Activated T-cell treated with anti-CD3 and anti-CD28 coated beads, Interleukin-2, amount 50 U/mL, for 48 hours (primary cell): ENCODE measurements at regions not wholly inside any gene's neighbourhood (a gene's known extent, or its start where the extent isn't known, plus 50 kb on each side); places are given as distances from the start of the nearest gene placed in this dataset.
"Not testable (repeated sequence)": the region's sequence is repeated elsewhere in the genome, so short reads cannot be mapped to it uniquely, and the experiment has no call there.

ENCODE experiments used
- DNase-seq, 2 experiments: peaks; one replicate each; pipeline ENCODE4 v3.0.0-alpha.2; 2020

DNA sequence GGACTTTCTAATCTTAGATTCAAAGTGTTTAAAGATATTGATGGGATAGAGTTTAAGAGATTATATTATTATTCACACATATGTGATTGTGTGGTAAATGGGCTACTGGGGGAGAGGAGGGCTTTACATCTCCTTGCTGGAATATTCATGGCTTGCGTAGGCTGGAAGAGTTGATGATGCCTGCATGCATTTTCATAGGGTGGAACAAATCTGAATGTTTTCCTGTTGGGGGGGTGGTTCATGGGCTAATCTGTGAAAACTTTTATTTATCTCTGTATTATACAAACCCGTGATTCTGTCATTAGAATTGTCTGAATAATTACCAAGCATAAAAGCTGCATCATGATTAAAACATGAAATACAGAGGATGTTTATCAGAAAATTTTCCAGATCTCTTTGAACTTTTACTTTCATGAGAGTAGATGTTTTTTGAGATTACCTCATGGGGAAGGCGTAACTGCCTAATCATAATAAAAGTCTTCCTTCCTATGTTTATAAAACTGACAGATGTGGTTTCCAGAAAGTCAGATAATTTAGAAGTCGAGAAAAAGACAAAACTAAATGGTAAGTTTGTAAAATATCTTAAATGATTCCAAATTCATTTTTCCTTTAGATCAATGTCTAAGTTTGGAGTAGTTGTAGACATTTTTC, 1185.4 kb upstream of the SEMA6A start:
- DNase-seq: no peak

DNA sequence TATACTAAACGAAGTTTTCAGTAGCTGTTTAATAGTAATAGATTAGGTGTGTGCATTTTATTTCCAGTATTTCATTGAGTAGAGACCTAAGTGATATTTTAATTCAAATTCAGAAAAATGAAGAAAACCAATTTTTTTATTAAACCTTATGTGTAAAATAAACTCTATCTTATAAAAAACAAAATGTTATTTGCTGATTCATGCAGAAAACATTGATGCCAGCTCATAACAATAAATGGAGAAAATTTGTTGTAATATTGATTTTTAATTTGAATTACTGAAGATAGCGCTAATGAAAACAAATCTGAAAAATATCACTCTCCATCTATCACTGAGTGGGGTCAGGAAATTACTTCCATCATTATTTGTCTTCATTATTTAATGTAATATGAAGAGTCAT, 1177.8 kb upstream of the SEMA6A start:
- DNase-seq: no peak

DNA sequence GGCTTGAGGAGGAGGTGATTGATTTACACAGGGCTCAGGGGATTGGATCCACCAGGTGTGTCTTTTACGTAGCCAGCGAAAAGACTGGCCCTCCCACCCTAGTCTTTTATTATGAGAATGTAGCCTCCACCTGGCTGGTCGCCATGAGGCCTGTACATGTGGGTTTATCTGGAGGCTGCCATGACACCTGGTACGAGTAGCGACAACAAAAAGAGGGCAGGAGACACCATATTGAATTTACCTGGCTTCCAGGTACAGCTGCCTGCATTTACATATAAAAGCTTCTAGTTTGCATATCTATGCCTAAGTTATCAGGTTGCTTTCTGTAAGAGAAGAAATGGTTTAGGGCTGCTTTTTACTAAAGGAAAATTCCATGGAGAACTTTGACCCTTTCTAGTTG, 1173.7 kb upstream of the SEMA6A start:
- DNase-seq: no peak

DNA sequence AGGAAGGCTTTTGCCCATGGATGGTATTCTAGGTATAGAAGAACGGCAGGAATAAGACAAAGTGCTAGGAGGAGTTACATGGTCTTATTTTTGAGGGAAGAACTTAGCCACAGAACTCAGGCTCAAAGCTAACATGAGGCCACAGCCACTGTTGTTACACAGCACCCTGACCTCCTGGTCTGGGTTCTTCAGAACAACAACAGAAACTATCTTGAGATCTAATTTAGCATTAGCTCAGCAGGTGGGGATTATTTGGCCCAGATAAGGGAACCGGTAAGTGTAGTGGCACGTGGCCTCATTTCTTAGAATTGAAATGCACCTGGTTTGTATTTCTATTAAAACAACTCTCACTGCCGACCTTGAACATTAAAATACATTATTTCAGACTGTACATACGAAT, 1168.7 kb upstream of the SEMA6A start:
- no peak for DNase-seq

DNA sequence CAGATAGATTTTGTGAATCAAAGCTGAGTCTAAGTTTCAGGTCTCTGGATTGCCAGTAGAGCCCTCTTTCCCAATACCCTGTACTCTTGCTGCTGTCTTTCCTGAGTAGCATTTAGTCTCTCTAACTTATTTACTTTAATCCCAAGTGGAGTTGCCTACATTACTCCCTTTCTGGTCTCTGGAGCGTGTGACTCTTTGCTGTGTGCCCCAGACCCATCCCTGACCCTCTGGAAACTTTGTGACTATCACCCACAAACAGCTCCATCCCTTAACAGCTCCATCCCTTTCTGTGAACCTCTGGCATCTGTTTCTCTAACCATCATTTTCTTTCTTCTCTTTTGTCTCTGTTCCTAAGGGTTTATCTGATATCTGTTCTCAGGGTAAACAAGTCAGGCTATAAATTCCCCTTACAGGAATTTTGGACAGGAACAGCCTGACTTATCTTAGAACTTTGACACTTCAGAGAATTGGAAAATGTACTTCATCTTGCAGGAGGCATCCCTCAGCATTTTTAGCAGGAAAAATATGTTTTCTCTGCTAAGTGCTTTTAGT, 1167.1 kb upstream of the SEMA6A start:
- no peak for DNase-seq

DNA sequence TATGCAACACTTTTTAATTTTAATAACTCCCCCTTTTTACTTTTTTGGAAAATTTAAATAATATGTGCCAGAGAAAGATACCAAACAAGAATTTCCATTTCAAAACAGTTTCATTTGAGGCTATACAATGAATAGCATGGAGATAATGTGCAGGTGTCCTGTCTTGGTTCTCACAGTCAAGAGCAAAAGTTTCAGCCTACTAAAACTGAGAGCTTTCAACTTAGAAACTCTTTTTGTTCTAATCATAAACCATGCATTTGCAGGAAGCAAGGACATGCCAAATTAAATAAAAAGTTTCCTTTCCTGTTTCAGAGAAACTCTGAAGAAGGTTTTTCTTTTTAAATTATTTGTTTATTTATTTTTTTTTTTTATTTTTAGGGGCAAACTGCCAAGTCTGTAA, 1165.6 kb upstream of the SEMA6A start:
- DNase-seq: no peak

DNA sequence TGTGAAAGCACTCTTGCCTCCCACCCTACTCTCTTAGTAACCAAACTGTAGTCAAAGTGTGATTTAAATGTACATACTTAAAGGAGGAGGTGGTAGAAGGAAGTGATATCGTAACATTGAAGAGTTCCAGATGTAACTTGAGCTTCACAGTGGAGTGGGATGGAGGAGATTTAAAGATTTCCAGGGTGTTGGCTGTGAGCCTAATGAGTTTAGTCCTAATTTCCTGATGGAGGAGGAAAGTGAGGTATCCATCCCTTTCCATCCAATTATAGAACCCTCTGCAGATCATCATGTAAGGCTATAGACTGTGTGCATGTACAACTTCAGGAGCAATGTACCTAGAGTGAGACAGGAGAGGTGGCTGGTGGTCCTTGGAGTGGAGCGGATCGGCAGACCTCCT, 1163.9 kb upstream of the SEMA6A start:
- no peak for DNase-seq

DNA sequence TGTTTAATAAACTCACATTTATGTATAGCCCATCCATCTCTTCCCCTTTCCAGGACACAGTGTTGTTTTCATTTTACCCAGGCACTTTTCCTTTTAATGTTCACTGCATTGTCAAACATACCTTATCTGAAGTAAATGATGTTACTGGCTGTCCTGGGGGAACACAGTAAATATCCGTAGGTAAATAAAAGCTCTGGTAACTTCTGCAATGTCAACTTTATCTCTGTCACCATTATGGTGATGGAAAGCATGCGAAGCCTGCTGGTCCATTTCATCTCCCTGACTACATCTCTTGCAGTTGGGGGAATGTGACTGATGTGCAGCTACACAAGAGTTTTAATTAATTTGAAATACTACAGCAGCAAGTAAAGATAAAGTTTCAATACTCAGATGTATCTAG, 1162.1 kb upstream of the SEMA6A start:
- DNase-seq: no peak

DNA sequence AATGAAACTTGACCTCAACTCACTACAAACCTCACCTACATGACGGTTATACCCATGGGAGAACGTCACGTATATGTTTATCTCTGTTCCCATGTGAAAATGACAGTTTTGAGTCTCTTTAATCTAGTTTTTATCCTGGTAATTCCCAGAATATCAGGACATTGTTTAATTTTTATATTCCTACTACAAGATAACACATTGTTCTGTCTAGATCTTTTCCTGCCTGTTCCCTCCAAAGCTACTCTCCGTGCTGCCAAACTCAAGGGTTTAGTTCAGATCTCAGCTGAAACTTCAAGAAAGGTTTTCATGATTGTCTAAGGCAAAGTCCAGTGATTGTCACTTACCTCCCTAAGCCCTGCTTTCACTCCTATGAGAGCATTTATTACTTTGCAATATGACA, 1159.4 kb upstream of the SEMA6A start:
- DNase-seq: no peak

DNA sequence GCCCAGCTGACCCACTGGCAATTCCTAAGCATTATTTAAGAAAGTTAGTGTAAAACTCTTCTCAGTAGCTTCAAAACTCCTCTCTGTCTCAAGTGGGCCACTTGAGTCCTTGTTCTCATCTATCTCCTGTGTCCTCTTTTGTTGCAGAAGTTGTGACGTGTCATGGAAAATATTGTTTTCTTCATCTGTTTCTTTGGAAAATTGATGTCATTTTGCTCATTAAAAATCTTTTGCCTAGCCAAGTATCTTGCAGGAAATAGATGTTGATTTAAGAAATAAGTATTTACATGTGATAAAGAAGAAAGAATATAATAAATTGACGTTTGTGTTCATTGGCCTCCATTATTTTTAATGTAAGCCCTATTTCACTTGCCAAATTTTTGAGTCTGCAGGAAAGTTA, 1158.4 kb upstream of the SEMA6A start:
- DNase-seq: no peak

DNA sequence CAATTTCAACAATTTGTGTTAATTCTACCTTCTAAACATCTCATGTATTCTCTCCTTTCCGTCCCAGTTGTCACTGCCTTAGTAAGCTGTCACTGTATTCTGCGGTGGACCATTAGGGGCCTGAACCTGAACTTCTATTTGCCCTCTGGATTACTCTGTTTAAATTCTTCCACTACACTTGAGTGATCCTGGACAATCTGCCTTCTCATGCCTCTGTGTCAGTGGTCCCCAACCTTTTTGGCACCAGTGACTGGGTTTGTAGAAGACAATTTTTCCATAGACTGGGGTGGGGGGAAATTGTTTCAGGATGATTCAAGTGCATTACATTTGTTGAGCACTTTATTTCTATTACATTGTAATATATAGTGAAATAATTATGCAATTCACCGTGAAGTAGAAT, 1157.6 kb upstream of the SEMA6A start:
- DNase-seq: no peak

DNA sequence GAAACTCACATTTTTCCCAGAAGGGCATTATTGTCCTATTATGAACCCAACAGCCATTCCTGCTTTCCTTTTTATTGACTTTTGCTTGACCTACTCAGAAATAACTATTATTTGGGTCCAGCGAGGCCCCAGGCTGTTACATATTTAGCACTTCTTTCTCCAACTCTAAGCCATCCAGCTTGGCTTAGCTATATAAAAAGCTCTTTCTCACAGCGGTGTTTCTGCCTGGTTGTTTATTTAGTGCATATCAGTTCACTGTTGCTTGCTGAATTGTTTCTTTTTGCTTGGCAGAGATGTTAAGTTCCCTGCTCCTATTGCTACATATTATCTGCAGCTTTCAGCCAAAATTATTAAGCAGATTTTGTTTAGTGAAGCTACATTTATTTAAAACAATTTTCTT, 1156.8 kb upstream of the SEMA6A start:
- no peak for DNase-seq

DNA sequence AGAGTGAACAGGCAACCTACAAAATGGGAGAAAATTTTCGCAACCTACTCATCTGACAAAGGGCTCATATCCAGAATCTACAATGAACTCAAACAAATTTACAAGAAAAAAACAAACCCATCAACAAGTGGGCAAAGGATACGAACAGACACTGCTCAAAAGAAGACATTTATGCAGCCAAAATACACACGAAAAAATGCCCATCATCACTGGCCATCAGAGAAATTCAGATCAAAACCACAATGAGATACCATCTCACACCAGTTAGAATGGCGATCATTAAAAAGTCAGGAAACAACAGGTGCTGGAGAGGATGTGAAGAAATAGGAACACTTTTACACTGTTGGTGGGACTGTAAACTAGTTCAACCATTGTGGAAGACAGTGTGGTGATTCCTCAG, 1146.2 kb upstream of the SEMA6A start:
- DNase-seq: not testable (repeated sequence)

DNA sequence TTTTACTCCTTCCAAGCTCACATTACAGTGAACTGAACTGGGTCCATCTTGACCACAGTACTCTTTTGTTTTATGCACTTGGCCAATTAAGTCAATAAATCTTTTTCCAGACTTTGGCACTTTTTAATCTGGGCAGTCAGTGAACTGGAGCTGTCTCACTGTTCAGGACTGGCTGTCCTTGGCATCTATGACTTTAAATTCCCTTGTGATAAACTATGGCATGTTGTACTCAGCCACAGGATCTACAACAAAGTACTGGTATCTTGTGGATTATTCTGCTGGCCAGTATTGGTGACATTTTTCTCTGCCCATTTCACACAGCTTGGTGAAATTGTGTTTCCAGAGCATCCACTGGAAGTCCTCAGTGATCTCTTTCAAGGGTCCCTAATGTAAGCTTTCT, 1144.8 kb upstream of the SEMA6A start:
- no peak for DNase-seq

DNA sequence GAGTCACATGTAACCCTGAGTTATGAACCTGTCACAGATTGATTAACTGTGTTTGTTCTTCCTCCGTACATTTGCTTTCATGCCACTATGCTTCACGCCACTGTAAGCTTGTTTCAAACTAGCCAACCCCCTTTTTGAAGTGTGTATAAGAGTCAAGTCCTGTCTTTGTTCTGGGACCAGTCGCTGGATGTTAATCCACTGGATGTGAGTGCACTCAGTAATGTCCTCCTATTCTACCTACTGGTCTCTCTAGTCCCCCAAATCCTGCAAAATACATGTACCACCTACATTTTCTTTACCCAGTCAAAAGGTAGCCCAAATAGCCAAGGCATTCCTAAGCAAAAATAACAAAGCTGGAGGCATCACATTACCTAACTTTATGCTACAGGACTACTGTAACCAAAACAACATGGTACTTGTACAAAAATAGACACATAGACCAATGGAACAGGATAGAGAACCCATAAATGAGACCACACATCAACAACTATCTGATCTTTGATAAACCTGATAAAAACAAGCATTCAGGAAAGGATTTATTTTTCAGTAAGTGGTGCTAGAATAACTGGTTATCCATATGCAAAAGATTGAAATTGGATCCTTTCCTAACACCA, 1139.1 kb upstream of the SEMA6A start:
- DNase-seq: no peak

DNA sequence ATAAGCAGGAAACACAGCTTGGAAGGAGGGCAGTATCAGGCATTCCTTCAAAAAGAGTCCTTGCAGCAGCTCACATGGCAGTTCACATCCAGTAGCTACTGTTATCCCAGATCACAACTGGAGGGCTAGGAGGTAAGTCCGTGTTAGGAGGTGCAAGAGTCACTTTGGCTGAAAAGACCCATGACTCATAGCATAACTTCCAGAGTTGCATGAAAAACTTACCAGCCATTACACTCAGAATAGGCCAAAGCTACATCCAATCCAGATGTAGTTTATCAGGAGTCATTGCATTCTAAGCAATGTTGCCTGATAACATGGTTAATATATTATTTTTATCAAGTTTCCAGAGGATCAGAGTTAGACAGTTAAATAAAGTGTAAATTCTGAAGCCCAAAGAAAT, 1126.4 kb upstream of the SEMA6A start:
- no peak for DNase-seq

DNA sequence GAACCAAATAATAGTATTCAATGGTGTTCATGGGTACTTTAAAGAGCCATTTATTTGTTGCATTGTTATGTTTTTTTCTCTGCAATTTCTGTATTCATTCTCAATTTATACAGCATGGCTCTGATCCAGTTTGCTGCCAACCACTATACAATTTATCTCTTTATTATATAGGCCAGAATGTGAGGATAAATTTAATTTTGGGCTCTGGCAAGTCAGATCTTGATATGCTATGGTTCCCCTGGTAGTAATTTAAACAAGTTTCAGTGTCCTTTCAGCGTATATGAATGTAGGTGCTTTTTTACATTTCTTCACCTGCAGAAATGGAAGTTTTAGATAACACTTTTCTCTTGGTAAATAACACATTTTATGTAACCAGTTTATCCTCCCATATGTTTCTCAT, 1118.0 kb upstream of the SEMA6A start:
- DNase-seq: no peak

DNA sequence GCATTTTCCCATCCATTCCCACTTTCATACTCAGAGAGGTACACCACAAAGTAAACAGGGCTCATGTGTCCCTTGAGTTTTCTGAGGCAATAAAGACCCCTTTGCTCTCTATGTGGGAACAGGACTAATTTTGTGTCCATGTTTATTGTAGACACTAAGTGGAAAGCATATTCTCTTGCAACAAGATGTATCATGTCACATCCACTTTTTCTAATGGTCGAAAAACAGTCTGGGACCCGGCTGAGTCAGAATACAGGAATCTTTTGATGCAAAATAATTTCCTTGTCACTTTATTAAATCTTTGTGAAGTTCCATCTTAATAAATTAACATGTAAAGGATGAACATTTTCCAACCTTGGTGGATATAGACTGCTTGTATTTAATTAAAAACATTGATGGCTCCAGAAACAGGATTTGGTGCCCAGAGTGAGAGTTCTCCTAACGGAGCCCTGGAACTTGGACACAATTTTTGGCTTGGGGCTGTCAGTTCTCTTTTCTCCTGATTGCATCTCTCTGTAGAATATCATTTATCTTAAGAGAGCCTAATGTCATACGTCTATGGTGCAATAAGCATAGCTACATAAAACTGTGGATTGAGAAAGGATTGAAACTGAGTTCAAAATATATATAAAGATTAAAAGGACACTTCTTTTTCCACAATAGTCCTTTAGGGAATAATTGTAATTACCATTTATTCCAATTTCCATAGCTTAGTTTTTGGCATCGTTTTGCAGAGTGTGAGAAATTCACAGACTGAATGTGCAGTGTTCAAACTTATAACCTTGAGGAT, 1116.7 kb upstream of the SEMA6A start:
- DNase-seq: no peak

DNA sequence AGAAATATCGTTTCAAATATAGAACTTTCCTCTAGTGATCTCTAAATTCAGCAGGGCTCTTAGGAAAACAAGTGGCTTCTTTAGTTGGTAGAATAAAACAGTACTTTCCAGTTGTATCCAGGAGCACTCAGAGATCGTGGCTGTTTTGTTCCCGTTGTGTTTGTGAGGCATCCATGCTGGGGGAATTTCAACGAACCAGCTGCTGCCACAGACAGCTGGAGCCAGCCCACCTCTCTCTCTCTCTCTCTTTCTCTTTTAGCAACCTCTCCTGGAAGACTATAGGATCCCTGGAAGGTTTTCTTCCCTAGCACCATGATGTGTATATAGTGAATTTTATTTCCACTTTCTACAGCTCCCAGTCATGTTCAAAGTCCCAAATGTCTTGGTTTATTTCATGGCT, 1116.0 kb upstream of the SEMA6A start:
- no peak for DNase-seq

DNA sequence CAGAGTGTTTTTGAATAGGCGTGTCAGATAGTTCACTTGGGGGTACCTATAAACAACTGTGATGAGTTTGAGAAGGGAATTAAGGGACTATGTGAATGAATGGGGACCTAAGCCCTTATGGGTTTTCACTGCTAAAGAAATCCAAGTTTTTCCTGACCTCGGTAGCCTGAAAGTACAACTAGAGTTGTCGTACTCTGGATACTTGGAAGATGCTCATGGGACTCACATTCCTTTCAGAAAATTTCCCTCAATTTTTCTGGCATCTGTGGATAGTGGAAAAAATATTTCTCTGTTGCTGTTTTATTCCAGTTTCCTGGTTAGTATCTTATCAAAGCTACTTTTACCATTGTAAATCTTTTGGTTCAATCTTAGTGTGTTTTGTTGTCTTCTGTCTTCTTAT, 1112.3 kb upstream of the SEMA6A start:
- no peak for DNase-seq

DNA sequence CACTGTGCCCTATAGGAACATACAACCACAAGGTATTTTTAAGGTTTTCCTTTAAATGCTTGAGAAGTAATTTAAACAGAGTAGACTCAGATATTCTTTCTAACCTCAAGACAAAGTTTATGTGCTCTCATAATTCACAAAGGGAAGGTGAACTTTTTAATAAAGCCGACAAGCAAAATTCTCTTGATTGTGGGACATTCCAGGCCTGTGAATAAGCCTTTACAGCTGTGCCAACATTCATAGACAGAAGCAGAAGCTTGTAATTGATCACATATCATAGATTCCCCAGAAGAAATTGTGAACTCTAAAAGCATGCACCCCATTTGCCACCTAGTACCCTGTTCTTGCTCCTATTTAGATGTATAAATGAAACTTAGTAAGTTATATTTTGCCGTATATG, 1107.8 kb upstream of the SEMA6A start:
- no peak for DNase-seq

DNA sequence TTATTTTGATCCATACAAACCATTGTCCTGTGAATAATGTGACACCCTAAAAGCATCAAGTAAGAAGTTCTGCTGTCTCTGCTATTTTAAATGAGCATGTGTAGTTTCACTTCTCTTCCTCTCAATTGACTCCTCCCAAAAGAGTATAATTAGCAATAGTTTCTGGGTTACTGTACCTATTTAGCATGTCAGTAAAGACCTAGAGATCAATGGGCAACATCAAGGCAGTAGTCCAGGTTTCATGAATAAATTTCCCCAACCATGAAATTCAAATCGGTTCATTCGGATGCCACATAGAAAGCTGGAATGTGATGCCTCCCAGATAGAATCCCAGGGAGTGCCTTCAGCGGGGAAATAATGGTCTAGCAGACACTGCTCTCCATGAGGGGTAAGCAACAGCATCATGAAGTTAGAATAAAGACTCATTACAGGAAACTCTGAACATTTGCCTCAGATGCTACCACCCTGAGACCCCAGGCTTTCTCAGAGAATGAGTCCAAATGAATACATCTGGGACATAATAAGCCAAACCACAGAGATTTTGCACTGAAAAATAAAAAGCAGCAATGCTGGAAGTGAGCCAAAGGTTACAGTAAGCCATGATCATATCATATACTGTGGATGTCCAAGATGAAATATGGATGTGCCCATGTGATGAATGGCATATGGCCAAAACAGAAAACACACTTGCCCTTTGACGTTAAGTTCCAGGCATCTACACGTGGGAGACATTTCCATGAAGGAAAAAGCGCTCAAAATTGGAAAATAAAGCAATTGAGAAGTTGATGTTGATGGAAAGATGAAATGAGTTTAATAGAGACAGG, 1107.0 kb upstream of the SEMA6A start:
- no peak for DNase-seq

DNA sequence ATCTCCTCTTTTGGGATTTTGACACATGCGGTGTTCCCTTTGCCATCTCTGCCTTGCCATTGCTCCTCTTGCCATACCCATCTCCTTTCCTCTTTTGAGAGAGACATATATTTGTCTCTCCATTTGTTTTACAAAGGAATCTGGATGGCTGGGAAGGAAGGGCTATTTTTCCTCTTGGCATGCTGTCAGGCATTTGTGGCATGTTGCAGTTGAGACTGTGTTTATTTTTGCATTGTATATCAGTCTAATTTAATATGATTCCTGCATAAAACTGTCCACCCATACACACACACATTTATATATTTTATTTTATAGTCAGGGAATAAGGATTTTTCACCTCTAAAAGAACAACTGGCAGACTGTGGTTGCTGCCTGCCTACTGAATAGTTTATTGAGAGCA, 1105.8 kb upstream of the SEMA6A start:
- DNase-seq: no peak
